ENCODE measurements at regions not wholly inside any gene's neighbourhood (a gene's known extent, or its start where the extent isn't known, plus 50 kb on each side); places are given as distances from the start of the nearest gene placed in this dataset.

- Histone ChIP-seq H3K27me3 (ENCODE audit: control insufficient read depth, insufficient read depth, low read length) (peaks cover 4% of the 10 kb centered on the region), H3K36me3 (ENCODE audit: control insufficient read depth in 2 of 3, insufficient read depth in 3 of 3, low read length in 3 of 3) (no peaks in the 10 kb centered on the region), H3K4me1 (ENCODE audit: control insufficient read depth in 2 of 3, insufficient read depth in 2 of 3, low read depth in 1 of 3, low read length in 3 of 3) (peaks cover 0 to 2% (median 0%) of the 10 kb centered on the region in 3 donors), H3K4me3 (ENCODE audit: low read length in 3 of 3) (no peak overlapping the region), H3K9ac (ENCODE audit: low read length in 3 of 3) (no peak overlapping the region), H3K27ac (ENCODE audit: low read depth in 2 of 2, low read length in 2 of 2) (no peak overlapping the region), H3K9me3 (ENCODE audit: control insufficient read depth in 2 of 3, insufficient read depth in 1 of 3, low read length in 3 of 3) (no peaks in the 10 kb centered on the region)
- intact Hi-C loops (cut with DNase I): no loop called here
- no peak for DNase-seq
- FAIRE-seq: no peak
- TF ChIP-seq CTCF (IDR thresholded peaks at IDR 0.05; ENCODE audit: borderline replicate concordance, extremely low read depth, insufficient read depth): no peak
Observed at GRCh38 chr9:21551401-21551800, 69.3 kb upstream of the IFNE start.

GRCh38 chr9:21552244-21553170 lies 70.4 kb upstream of the IFNE start:
- no peak for DNase-seq
- no peak overlapping the region for H3K4me3 ChIP-seq (ENCODE audit: low read length in 3 of 3)
- no peak overlapping the region for H3K27ac ChIP-seq (ENCODE audit: low read depth in 2 of 2, low read length in 2 of 2)
- no peaks in the 10 kb centered on the region for H3K4me1 ChIP-seq (ENCODE audit: control insufficient read depth in 2 of 3, insufficient read depth in 2 of 3, low read depth in 1 of 3, low read length in 3 of 3)
- FAIRE-seq: no peak
- no peak overlapping the region for H3K9ac ChIP-seq (ENCODE audit: low read length in 3 of 3)
- H3K27me3 ChIP-seq (ENCODE audit: control insufficient read depth, insufficient read depth, low read length): peaks cover 7% of the 10 kb centered on the region
- intact Hi-C loops (cut with DNase I): no loop called here
- H3K9me3 ChIP-seq (ENCODE audit: control insufficient read depth in 2 of 3, insufficient read depth in 1 of 3, low read length in 3 of 3): no peaks in the 10 kb centered on the region
- no peak for TF ChIP-seq CTCF (IDR thresholded peaks at IDR 0.05; ENCODE audit: borderline replicate concordance, extremely low read depth, insufficient read depth)
- H3K36me3 ChIP-seq (ENCODE audit: control insufficient read depth in 2 of 3, insufficient read depth in 3 of 3, low read length in 3 of 3): no peaks in the 10 kb centered on the region

- no peak overlapping the region for H3K4me3 ChIP-seq (ENCODE audit: low read length in 3 of 3)
- FAIRE-seq: no peak
- H3K27me3 ChIP-seq (ENCODE audit: control insufficient read depth, insufficient read depth, low read length): peaks cover 16% of the 10 kb centered on the region
- no peak for TF ChIP-seq CTCF (IDR thresholded peaks at IDR 0.05; ENCODE audit: borderline replicate concordance, extremely low read depth, insufficient read depth)
- no peaks in the 10 kb centered on the region for H3K36me3 ChIP-seq (ENCODE audit: control insufficient read depth in 2 of 3, insufficient read depth in 3 of 3, low read length in 3 of 3)
- no peak overlapping the region for H3K27ac ChIP-seq (ENCODE audit: low read depth in 2 of 2, low read length in 2 of 2)
- no peaks in the 10 kb centered on the region for H3K4me1 ChIP-seq (ENCODE audit: control insufficient read depth in 2 of 3, insufficient read depth in 2 of 3, low read depth in 1 of 3, low read length in 3 of 3)
- H3K9me3 ChIP-seq (ENCODE audit: control insufficient read depth in 2 of 3, insufficient read depth in 1 of 3, low read length in 3 of 3): no peaks in the 10 kb centered on the region
- DNase-seq: no peak
- intact Hi-C loops (cut with DNase I): no loop called here
- no peak overlapping the region for H3K9ac ChIP-seq (ENCODE audit: low read length in 3 of 3)
Observed at GRCh38 chr9:21553441-21553840, 71.3 kb upstream of the IFNE start.

Measured in kidney (tissue), 13 donors.